ENCODE measurements at regions not wholly inside any gene's neighbourhood (a gene's known extent, or its start where the extent isn't known, plus 50 kb on each side); places are given as distances from the start of the nearest gene placed in this dataset.

- no peak for DNase-seq
Measured at GRCh38 chr10:80861882-80862281, 324.2 kb downstream of the SH2D4B start.

- no peak for DNase-seq
Measured at GRCh38 chr10:80870282-80870681, 332.6 kb downstream of the SH2D4B start.

GRCh38 chr10:80871083-80871482 lies 333.4 kb downstream of the SH2D4B start:
- DNase-seq = no peak

- no peak for DNase-seq
Measured at GRCh38 chr10:80878330-80878729, 340.6 kb downstream of the SH2D4B start.

GRCh38 chr10:80890146-80890545 lies 352.4 kb downstream of the SH2D4B start:
- DNase-seq = no peak

GRCh38 chr10:80893256-80893655 lies 355.6 kb downstream of the SH2D4B start:
- DNase-seq = no peak

- no peak for DNase-seq
Measured at GRCh38 chr10:80894311-80894791, 356.6 kb downstream of the SH2D4B start.

- no peak for DNase-seq
Measured at GRCh38 chr10:80894797-80895467, 357.2 kb downstream of the SH2D4B start.

GRCh38 chr10:80896076-80896475 lies 358.4 kb downstream of the SH2D4B start:
- DNase-seq = no peak

- DNase-seq = no peak
Measured at GRCh38 chr10:80896959-80897358, 359.3 kb downstream of the SH2D4B start.

GRCh38 chr10:80900661-80901060 lies 363.0 kb downstream of the SH2D4B start:
- DNase-seq = no peak

GRCh38 chr10:80908611-80909010 lies 370.9 kb downstream of the SH2D4B start:
- DNase-seq = no peak

- DNase-seq = no peak
Measured at GRCh38 chr10:80909254-80909653, 371.6 kb downstream of the SH2D4B start.

- no peak for DNase-seq
Measured at GRCh38 chr10:80917636-80918035, 379.9 kb downstream of the SH2D4B start.

GRCh38 chr10:80921032-80921431 lies 383.3 kb downstream of the SH2D4B start:
- DNase-seq = no peak

GRCh38 chr10:80924063-80924952 lies 386.6 kb downstream of the SH2D4B start:
- DNase-seq = peak; percentile 52

- no peak for DNase-seq
Measured at GRCh38 chr10:80927419-80928078, 389.8 kb downstream of the SH2D4B start.

GRCh38 chr10:80938903-80939302 lies 401.2 kb downstream of the SH2D4B start:
- DNase-seq = no peak

GRCh38 chr10:80945264-80945880 lies 407.7 kb downstream of the SH2D4B start:
- no peak for DNase-seq

- DNase-seq = no peak
Measured at GRCh38 chr10:80946073-80946472, 408.4 kb downstream of the SH2D4B start.

GRCh38 chr10:80946957-80947726 lies 409.4 kb downstream of the SH2D4B start:
- DNase-seq = no peak

- no peak for DNase-seq
Measured at GRCh38 chr10:80949785-80950184, 412.1 kb downstream of the SH2D4B start.

Measured in activated CD8-positive, alpha-beta memory T cell treated with anti-CD3 and anti-CD28 coated beads, Interleukin-2, amount 50 U/mL, for 48 hours (primary cell).